K562 (cell line): ENCODE measurements at regions not wholly inside any gene's neighbourhood (a gene's known extent, or its start where the extent isn't known, plus 50 kb on each side); places are given as distances from the start of the nearest gene placed in this dataset.

Experiments used
- ATAC-seq: fragments of 200-7000 bp; cut with Tn5 transposase; 3 replicates; pipeline ENCODE4 v1.9.1; 2020; ENCODE audit warnings: moderate library complexity
- BruUV-seq: library from RNA; stranded (reverse); fragments of 400-500 nt; replicated peaks from 2 replicates; lab custom pipeline; 2021; lab: Mats Ljungman, UMichigan
- CTCF ChIA-PET: fragments of 300-600 bp; formaldehyde crosslinking; extraction: SDS; loops from one replicate; lab custom pipeline; 2021; ENCODE audit warnings: low intra/inter-chr PET ratio; lab: Yijun Ruan, JAX
- POLR2A ChIA-PET: fragments of 300-600, 350-650 bp; sonication (Branson Sonifier 250); formaldehyde crosslinking; extraction: SDS; loops from one replicate; lab custom pipeline; 2021; ENCODE audit warnings: antibody characterized with exemption, inconsistent platforms; lab: Yijun Ruan, JAX
- DNase-seq, 4 experiments: peaks; one replicate each; pipeline versions ENCODE4 v3.0.0 to v3.0.0-alpha.2; 2011 to 2018; ENCODE audit warnings: low spot score in 3 of 4, mixed read lengths in 3 of 4; ENCODE audit errors: extremely low read depth in 1 of 4
- FAIRE-seq: peaks from 2 replicates; lab custom pipeline; 2011; peaks lifted over from hg19 to GRCh38; lab: Jason Lieb, UNC
- H2AFZ ChIP-seq: 2 replicates; pipeline ENCODE4 v1.6.0; 2011; ENCODE audit warnings: low read depth, low read length, control low read depth, inconsistent platforms
- H3K27ac ChIP-seq: fragments of 200-600 bp; 3 replicates; pipeline ENCODE4 v1.8.0; 2011; ENCODE audit warnings: low read depth, mild to moderate bottlenecking, control low read depth, inconsistent platforms, low read length, moderate library complexity, mixed read lengths; ENCODE audit errors: extremely low read depth
- H3K27me3 ChIP-seq, 2 experiments: fragments of 300-600 bp in 1 of 2; 2 replicates in 1 of 2; 3 replicates in 1 of 2; pipeline versions ENCODE4 v1.6.0 to v1.8.0; 2011; ENCODE audit warnings: inconsistent platforms in 2 of 2, low read length in 2 of 2, mild to moderate bottlenecking in 1 of 2, mixed read lengths in 1 of 2, moderate library complexity in 1 of 2; ENCODE audit not compliant: control insufficient read depth in 2 of 2, insufficient read depth in 2 of 2
- H3K36me3 ChIP-seq: fragments of 300-600 bp; 3 replicates; pipeline ENCODE4 v1.8.0; 2011; ENCODE audit warnings: mild to moderate bottlenecking, low read length, inconsistent platforms; ENCODE audit not compliant: control insufficient read depth, insufficient read depth
- H3K4me1 ChIP-seq, 2 experiments: fragments of 200-600 bp in 1 of 2; replicated peaks in 1 of 2; 2 replicates in 1 of 2; 3 replicates in 1 of 2; pipeline versions ENCODE4 v1.5.1 to v1.8.0; 2011; ENCODE audit warnings: inconsistent platforms in 2 of 2, low read length in 2 of 2, mild to moderate bottlenecking in 1 of 2, mixed read lengths in 1 of 2, moderate library complexity in 1 of 2; ENCODE audit not compliant: control insufficient read depth in 2 of 2, insufficient read depth in 2 of 2
- H3K4me2 ChIP-seq: 2 replicates; pipeline ENCODE4 v1.6.1; 2011; ENCODE audit warnings: low read length, control low read depth, inconsistent platforms, mixed read lengths; ENCODE audit not compliant: insufficient read depth
- H3K4me3 ChIP-seq: fragments of 200-600 bp; sonication (generic), shearing (Covaris generic); 2 replicates; pipeline ENCODE4 v1.5.1; 2016; ENCODE audit warnings: control low read depth, inconsistent platforms
- H3K79me2 ChIP-seq: fragments of 200-600 bp; 3 replicates; pipeline ENCODE4 v1.8.0; 2011; ENCODE audit warnings: low read length, inconsistent platforms; ENCODE audit not compliant: control insufficient read depth, insufficient read depth
- H3K9ac ChIP-seq, 2 experiments: 2 replicates each; pipeline versions ENCODE4 v1.6.0 to v1.6.1; 2011; ENCODE audit warnings: low read depth in 2 of 2, low read length in 2 of 2, control low read depth in 1 of 2, inconsistent platforms in 1 of 2, mild to moderate bottlenecking in 1 of 2, mixed read lengths in 1 of 2; ENCODE audit not compliant: insufficient read depth in 1 of 2
- H3K9me1 ChIP-seq: one replicate; pipeline ENCODE4 v1.6.0; 2011; ENCODE audit warnings: inconsistent platforms, mild to moderate bottlenecking, low read length, moderate library complexity; ENCODE audit not compliant: control insufficient read depth, insufficient read depth
- H3K9me3 ChIP-seq: replicated peaks from 2 replicates; pipeline ENCODE4 v1.5.1; 2011; ENCODE audit warnings: low read depth, low read length, inconsistent platforms; ENCODE audit not compliant: control insufficient read depth, insufficient read depth
- H4K20me1 ChIP-seq: replicated peaks from 2 replicates; pipeline ENCODE4 v1.6.1; 2011; ENCODE audit warnings: low read length, inconsistent platforms, mixed read lengths; ENCODE audit not compliant: control insufficient read depth, insufficient read depth
- ARID2 ChIP-seq: fragments of 450-650 bp; IDR thresholded peaks from 2 replicates; pipeline ENCODE4 v1.6.1; 2017; ENCODE audit warnings: antibody characterized with exemption, mild to moderate bottlenecking
- BRCA1 ChIP-seq, 2 experiments: fragments of 450-650 bp in 1 of 2; sonication (generic) in 1 of 2; formaldehyde crosslinking in 1 of 2; IDR thresholded peaks; 2 replicates each; pipeline versions ENCODE4 v1.5.0 to v1.6.1; 2017 to 2020; ENCODE audit warnings: mild to moderate bottlenecking in 1 of 2, missing genetic modification reagents in 1 of 2
- EP400 ChIP-seq: fragments of 450-650 bp; IDR thresholded peaks from 2 replicates; pipeline ENCODE4 v1.6.1; 2017; ENCODE audit warnings: antibody characterized with exemption, mild to moderate bottlenecking, moderate library complexity
- FIP1L1 ChIP-seq: fragments of 200-400 bp; formaldehyde crosslinking; IDR thresholded peaks from 2 replicates; pipeline ENCODE4 v1.6.1; 2018; ENCODE audit warnings: mild to moderate bottlenecking, low read depth, low read length; ENCODE audit not compliant: poor library complexity, severe bottlenecking
- HOMEZ ChIP-seq: fragments of 250-450 bp; sonication (Bioruptor Pico); IDR thresholded peaks from 2 replicates; pipeline ENCODE4 v1.4.0; 2020; ENCODE audit warnings: mild to moderate bottlenecking, moderate library complexity
- KDM4B ChIP-seq, 2 experiments: fragments of 450-650 bp in 1 of 2; sonication (generic) in 1 of 2; IDR thresholded peaks; 2 replicates each; pipeline ENCODE4 v1.6.1; 2016 to 2017; ENCODE audit warnings: borderline replicate concordance in 2 of 2, antibody characterized with exemption in 1 of 2, low read depth in 1 of 2, mild to moderate bottlenecking in 1 of 2
- MYBL2 ChIP-seq, 2 experiments: fragments of 450-650 bp in 1 of 2; sonication (generic) in 1 of 2; formaldehyde crosslinking in 1 of 2; IDR thresholded peaks; 2 replicates each; pipeline versions ENCODE4 v1.6.1 to v1.8.1; 2017 to 2022; ENCODE audit warnings: borderline replicate concordance in 1 of 2, inconsistent platforms in 1 of 2, low read depth in 1 of 2, mild to moderate bottlenecking in 1 of 2, missing genetic modification reagents in 1 of 2, moderate library complexity in 1 of 2
- MYC ChIP-seq, 2 experiments: fragments of 250-450 bp in 1 of 2; sonication (Bioruptor Pico) in 1 of 2; IDR thresholded peaks; 2 replicates each; pipeline versions ENCODE4 v1.5.1 to v1.6.1; 2012 to 2021; ENCODE audit warnings: low read depth in 2 of 2, borderline replicate concordance in 1 of 2, improper control_type of control experiment in 1 of 2, low read length in 1 of 2, mild to moderate bottlenecking in 1 of 2, moderate library complexity in 1 of 2
- RBM39 ChIP-seq: fragments of 200-400 bp; formaldehyde crosslinking; optimal IDR thresholded peaks from 2 replicates; pipeline ENCODE3; 2018; ENCODE audit warnings: low read depth, low read length
- SOX6 ChIP-seq: fragments of 450-650 bp; IDR thresholded peaks from 2 replicates; pipeline ENCODE4 v1.6.1; 2014; ENCODE audit warnings: mild to moderate bottlenecking
- SP2 ChIP-seq: IDR thresholded peaks from 2 replicates; pipeline ENCODE4 v1.6.1; 2011; ENCODE audit warnings: mild to moderate bottlenecking, low read depth, low read length, moderate library complexity; ENCODE audit not compliant: poor library complexity, severe bottlenecking; ENCODE audit errors: extremely low read depth
- TAF9B ChIP-seq: fragments of 450-650 bp; IDR thresholded peaks from 2 replicates; pipeline ENCODE4 v1.6.1; 2018; ENCODE audit warnings: mild to moderate bottlenecking; ENCODE audit not compliant: partially characterized antibody
- TCF3 ChIP-seq: sonication (generic); formaldehyde crosslinking; IDR thresholded peaks from 2 replicates; pipeline ENCODE4 v1.4.0; 2020; ENCODE audit warnings: mild to moderate bottlenecking, missing genetic modification reagents
- ZNF668 ChIP-seq: fragments of 250-450 bp; sonication (Bioruptor Pico); IDR thresholded peaks from 2 replicates; pipeline ENCODE4 v1.8.0; 2022; ENCODE audit warnings: mild to moderate bottlenecking, inconsistent platforms
- WGBS: fragments of 100-300 bp; shearing (Covaris generic); methylation state at CpG from one replicate; pipeline ENCODE4 v1.1.6; 2016; ENCODE audit warnings: low coverage, mixed read lengths; ENCODE audit not compliant: insufficient coverage; ENCODE audit errors: missing lambda C conversion rate; 5-methylcytosine and 5-hydroxymethylcytosine counted together
- in situ Hi-C: fragments of 300-500 bp; cut with MboI; formaldehyde crosslinking; loops from 4 replicates; pipeline ENCODE4 v1.15.0; 2018; ENCODE audit warnings: inconsistent platforms, mixed read lengths
- intact Hi-C: fragments of 100-400 bp; cut with micrococcal nuclease; formaldehyde crosslinking; loops from 2 replicates; pipeline ENCODE4 v1.14.2; 2022

- TF ChIP-seq BRCA1 (IDR thresholded peaks at IDR 0.05) = no peak
- TF ChIP-seq BRCA1 (CRISPR knock-in tag; IDR thresholded peaks at IDR 0.05) = no peak
- TF ChIP-seq TAF9B = no peak
- no peak for TF ChIP-seq SOX6
- TF ChIP-seq, all 486 proteins: peak for 0
Observed at GRCh38 chr13:111658145-111659100, 338.0 kb downstream of the TEX29 start (continued).

GRCh38 chr13:111659219-111659775 is 338.9 kb downstream of the TEX29 start:
- Histone ChIP-seq H3K4me1 (no peaks in the 10 kb centered on the region), H3K4me2 (no peak overlapping the region), H4K20me1 (no peaks in the 10 kb centered on the region), H3K36me3 (no peaks in the 10 kb centered on the region), H3K27ac (no peak overlapping the region), H2AFZ (no peak overlapping the region), H3K9ac (no peak overlapping the region), H3K4me3 (no peak overlapping the region), H3K9me1 (no peaks in the 10 kb centered on the region), H3K79me2 (no peaks in the 10 kb centered on the region), H3K9me3 (no peaks in the 10 kb centered on the region), H3K27me3 (peaks cover 0 to 21% of the 10 kb centered on the region in 2 experiments; a peak in 2 of 5 replicates)
- POLR2A ChIA-PET = no interaction called here
- no peak for TF ChIP-seq HOMEZ (CRISPR knock-in tag)
- no peak for TF ChIP-seq MYBL2 (IDR thresholded peaks at IDR 0.05; ENCODE audit: low read depth)
- no peak for TF ChIP-seq MYBL2 (CRISPR knock-in tag; IDR thresholded peaks at IDR 0.05; ENCODE audit: borderline replicate concordance)
- TF ChIP-seq RBM39 = no peak
- no peak for TF ChIP-seq KDM4B (IDR thresholded peaks at IDR 0.05; ENCODE audit: borderline replicate concordance in 2 of 2, low read depth in 1 of 2)
- no peak for TF ChIP-seq FIP1L1
- no peak for TF ChIP-seq EP400
- TF ChIP-seq ZNF668 (CRISPR knock-in tag) = no peak
- no peak for TF ChIP-seq ARID2
- no peak for TF ChIP-seq TCF3
- TF ChIP-seq MYC (IDR thresholded peaks at IDR 0.05; ENCODE audit: low read depth, low read length) = no peak
- no peak for TF ChIP-seq MYC (CRISPR knock-in tag; IDR thresholded peaks at IDR 0.05; ENCODE audit: borderline replicate concordance, low read depth)
- TF ChIP-seq SP2 = no peak
- no TSS peak for BruUV-seq
- CTCF ChIA-PET = no interaction called here
- in situ Hi-C loops = no loop called here
- no peak for DNase-seq
- intact Hi-C loops = no loop called here
- FAIRE-seq = no peak
- ATAC-seq = no peak
- WGBS = 1% methylated on average over 8 of the region's 9 CpGs
